AG04449 (cell line): ENCODE measurements at regions not wholly inside any gene's neighbourhood (a gene's known extent, or its start where the extent isn't known, plus 50 kb on each side); places are given as distances from the start of the nearest gene placed in this dataset.

Experiments
- CTCF ChIA-PET: fragments of 350-600 bp; formaldehyde crosslinking; extraction: SDS; loops from one replicate; lab custom pipeline; 2021; ENCODE audit warnings: antibody characterized with exemption; lab: Yijun Ruan, JAX
- POLR2A ChIA-PET: fragments of 400-600, 350-600 bp; formaldehyde crosslinking; extraction: SDS; loops from one replicate; lab custom pipeline; 2020; ENCODE audit warnings: antibody characterized with exemption, inconsistent platforms; lab: Yijun Ruan, JAX
- DNase-seq: peaks from one replicate; pipeline ENCODE4 v3.0.0-alpha.2; 2010; ENCODE audit warnings: low read depth, low spot score
- H3K4me3 ChIP-seq: 2 replicates; pipeline ENCODE4 v1.5.1; 2011; ENCODE audit warnings: low read depth, mild to moderate bottlenecking, control low read depth, low read length
- TF ChIP-seq, protein P1 (sequence below): IDR thresholded peaks from one replicate; pipeline ENCODE4 v1.5.1; 2011; ENCODE audit warnings: mild to moderate bottlenecking, moderate library complexity, low read length, control low read depth, inconsistent platforms; ENCODE audit not compliant: insufficient read depth; ENCODE audit errors: missing control alignments

DNA sequence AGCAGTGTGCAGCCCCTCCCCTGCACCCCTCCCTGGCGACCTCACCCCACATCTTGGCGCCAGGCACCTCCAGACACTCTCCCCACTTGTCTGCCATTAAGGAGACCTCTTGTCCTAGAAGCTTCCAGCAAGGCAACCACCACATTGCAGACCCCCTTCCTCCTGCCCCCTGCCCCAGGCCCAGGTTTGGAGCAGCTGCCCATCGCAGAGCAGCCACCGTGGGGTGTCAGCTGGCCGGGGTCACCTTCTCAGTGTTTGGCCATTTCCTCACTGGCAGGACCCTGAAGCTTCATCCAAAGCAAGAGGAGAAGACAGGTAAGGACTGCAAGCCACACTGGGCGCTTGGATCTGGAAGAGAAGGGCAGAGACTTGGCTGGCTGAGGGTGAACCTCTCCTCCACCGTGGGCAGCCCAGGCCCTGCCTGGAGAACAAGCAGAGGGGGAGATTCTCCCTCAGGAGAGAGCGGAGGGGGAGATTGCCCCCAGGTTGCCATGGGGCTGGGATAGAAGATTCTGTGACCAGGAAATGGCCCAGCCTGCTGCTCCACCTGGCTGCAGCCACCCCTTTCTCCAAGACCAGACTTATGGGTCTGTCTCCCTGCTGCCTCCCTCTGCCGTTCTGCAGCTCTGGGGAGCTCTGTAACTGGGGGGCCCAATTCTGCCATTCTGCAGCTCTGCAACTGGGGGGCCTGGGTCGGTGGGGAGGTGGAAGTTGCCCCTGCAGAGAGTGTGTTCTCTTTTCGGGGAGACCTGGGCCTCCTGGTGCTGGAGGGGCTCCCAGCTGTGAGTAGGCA, 72.9 kb upstream of the C14orf180 start:
- ChIA-PET CTCF (no interaction called here), POLR2A (no interaction called here)
- no peak for DNase-seq
- TF ChIP-seq, protein P1, sequence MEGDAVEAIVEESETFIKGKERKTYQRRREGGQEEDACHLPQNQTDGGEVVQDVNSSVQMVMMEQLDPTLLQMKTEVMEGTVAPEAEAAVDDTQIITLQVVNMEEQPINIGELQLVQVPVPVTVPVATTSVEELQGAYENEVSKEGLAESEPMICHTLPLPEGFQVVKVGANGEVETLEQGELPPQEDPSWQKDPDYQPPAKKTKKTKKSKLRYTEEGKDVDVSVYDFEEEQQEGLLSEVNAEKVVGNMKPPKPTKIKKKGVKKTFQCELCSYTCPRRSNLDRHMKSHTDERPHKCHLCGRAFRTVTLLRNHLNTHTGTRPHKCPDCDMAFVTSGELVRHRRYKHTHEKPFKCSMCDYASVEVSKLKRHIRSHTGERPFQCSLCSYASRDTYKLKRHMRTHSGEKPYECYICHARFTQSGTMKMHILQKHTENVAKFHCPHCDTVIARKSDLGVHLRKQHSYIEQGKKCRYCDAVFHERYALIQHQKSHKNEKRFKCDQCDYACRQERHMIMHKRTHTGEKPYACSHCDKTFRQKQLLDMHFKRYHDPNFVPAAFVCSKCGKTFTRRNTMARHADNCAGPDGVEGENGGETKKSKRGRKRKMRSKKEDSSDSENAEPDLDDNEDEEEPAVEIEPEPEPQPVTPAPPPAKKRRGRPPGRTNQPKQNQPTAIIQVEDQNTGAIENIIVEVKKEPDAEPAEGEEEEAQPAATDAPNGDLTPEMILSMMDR: no peak
- no peak overlapping the region for H3K4me3 ChIP-seq

DNA sequence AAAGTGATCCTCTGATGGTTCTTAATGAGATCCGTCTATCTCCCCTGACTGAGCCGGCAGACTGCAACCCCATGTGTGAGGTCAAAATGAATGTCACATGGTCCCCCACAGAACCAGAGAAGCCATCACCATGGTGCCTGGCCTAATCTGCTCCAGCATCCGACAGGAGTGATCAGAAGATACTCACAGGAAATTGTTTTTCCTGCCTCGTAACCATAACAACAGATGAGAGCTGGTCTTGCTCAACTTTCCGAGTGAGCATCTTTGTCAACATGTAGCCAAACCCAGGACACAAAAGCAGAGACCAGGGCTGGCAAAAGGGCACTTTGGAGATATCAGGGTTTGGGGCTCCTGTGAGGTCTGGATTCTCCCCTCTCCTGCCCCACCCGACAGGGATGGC, 72.1 kb upstream of the C14orf180 start:
- ChIA-PET POLR2A (no interaction called here), CTCF (no interaction called here)
- no peak for DNase-seq
- TF ChIP-seq, protein P1: no peak
- H3K4me3 ChIP-seq: no peak overlapping the region

DNA sequence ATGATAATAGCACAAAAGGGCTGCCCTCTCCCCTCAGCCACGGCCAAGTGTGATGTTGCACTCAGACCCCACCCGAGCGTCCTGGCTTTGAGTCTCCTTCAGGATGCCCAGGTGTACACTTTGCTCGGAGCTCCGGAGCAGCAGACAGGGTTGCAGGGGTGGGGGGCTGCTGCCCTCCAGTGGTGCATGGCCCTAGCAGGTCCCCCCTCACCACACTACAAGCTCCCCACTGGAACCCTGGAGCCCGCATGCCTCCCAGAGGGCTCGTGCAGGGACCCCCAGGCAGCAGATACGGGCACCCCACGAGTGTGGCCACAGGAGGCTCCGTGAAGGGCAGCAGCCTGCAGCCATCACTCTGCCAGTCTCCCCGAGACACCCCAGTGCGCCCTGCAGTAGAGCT, 69.9 kb upstream of the C14orf180 start:
- TF ChIP-seq, protein P1: no peak
- ChIA-PET POLR2A (no interaction called here), CTCF (no interaction called here)
- no peak for DNase-seq
- no peak overlapping the region for H3K4me3 ChIP-seq

DNA sequence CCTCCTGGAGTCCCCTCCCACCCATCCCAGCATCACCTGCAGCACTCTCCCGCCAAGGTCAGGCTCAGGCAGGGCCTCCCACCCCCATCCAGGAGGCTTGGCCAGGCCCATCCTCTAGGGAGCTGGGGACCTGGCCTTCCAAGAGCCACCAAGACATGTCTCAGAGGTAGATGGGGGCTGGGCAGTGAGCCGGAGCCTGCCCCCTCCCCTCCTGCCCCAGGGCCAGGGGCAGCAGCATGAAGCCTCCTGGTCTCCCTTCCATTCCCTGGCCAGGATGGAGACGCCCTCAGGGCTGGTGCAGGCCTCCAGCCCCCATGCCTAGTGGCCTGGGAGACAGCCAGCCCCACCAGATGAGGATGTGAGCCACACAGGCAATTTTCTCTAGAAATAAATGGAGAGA, 69.3 kb upstream of the C14orf180 start:
- TF ChIP-seq, protein P1: no peak
- ChIA-PET CTCF (no interaction called here), POLR2A (no interaction called here)
- DNase-seq: no peak
- H3K4me3 ChIP-seq: no peak overlapping the region

DNA sequence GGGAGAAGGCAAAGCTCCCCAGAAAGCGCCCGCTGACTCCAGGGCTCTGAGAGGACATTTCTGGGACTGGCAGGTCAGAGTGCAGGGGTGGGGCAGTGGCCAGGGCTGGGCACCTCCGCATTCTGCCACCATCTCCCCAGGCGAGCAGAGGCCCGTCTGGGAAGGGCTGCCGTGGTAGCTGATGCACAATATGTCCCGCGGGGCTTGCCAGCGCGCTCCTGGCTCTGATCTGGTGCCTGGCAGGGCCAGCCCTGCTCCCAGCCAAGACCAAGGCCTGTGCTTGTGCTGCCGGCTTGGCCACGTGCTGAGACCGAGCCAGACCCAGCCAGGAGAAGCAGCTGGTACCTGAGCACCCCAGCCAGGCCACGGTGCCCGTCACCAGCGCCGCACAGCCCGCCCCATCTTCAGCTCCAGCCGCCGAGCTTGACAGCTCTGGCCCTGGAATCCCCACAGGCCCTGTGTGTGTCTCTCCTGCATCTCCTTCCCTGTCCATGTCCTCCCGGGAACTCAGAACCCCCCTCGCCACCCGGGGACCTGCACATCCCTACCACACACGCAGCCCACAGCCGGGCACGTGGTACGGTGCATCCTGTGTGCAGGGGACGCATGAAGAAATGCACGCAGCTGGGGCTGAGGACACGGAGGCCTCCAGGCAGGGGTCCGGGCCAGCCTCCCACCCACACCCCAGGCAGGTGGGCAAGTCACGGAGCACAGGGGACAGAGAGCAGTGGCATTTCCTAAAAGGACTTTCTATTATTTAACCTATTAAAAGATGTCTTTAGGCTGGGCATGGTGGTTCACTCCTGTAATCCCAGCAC, 68.6 kb upstream of the C14orf180 start:
- no peak for DNase-seq
- H3K4me3 ChIP-seq: no peak overlapping the region
- TF ChIP-seq, protein P1: no peak
- POLR2A ChIA-PET: no interaction called here
- CTCF ChIA-PET: no interaction called here

DNA sequence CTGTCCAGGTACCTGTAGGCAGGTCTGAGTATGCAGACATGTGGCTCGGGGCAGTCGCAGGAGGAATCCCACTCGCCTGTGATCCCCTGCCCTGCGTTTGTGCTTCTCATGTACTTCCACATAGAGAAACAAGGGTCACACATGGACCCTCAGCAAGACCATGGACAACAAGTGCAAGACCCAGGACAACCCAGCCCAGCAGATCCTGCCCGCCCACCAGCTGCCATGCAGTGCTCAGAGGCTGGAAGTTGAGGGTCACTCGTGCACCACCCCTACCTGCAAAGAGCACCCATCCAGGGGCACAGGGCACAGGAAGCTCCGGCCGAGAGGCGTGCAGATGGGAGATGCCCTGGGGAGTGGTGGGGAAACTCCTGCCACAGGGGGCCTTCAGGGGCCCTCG, 67.5 kb upstream of the C14orf180 start:
- TF ChIP-seq, protein P1: no peak
- CTCF ChIA-PET: no interaction called here
- H3K4me3 ChIP-seq: no peak overlapping the region
- DNase-seq: no peak
- POLR2A ChIA-PET: no interaction called here
